Esophagus squamous epithelium (tissue), 4 donors: ENCODE measurements at regions not wholly inside any gene's neighbourhood (a gene's known extent, or its start where the extent isn't known, plus 50 kb on each side); places are given as distances from the start of the nearest gene placed in this dataset.

ENCODE experiments used
- POLR2A ChIP-seq, 4 donors: fragments of 450-650 bp; IDR thresholded peaks; one replicate each; pipeline ENCODE4 v1.6.1; 2017; ENCODE audit warnings: antibody characterized with exemption in 4 of 4, mild to moderate bottlenecking in 4 of 4, moderate library complexity in 3 of 4
- TF ChIP-seq, protein P1 (sequence below), 6 experiments: fragments of 450-650 bp in 4 of 6; fragments of 200-600 bp in 2 of 6; sonication (generic) in 2 of 6; IDR thresholded peaks; one replicate each; pipeline ENCODE4 v1.5.1; 2016 to 2019; ENCODE audit warnings: antibody characterized with exemption in 6 of 6, mild to moderate bottlenecking in 4 of 6, moderate library complexity in 4 of 6

DNA sequence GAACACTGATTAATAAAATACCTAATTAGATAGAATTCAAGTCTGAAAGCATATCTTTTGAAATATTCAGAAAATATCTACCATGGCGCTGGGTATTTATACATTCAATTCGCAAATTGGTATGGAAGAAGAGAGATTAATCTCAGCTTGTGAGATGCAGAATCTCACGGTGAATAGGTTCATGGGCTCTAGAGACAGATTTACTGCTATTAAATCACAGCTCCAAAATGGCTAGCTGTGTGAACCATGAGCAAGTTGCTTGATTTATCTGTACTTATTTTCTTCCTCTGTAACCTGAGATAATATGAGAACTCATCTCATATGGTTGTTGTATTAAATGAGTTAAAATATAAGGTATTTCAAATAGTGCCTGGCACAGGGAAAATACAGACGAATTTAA is 556.7 kb downstream of the FBXO15 start:
- no peak for TF ChIP-seq POLR2A (IDR thresholded peaks at IDR 0.05)
- TF ChIP-seq, protein P1, sequence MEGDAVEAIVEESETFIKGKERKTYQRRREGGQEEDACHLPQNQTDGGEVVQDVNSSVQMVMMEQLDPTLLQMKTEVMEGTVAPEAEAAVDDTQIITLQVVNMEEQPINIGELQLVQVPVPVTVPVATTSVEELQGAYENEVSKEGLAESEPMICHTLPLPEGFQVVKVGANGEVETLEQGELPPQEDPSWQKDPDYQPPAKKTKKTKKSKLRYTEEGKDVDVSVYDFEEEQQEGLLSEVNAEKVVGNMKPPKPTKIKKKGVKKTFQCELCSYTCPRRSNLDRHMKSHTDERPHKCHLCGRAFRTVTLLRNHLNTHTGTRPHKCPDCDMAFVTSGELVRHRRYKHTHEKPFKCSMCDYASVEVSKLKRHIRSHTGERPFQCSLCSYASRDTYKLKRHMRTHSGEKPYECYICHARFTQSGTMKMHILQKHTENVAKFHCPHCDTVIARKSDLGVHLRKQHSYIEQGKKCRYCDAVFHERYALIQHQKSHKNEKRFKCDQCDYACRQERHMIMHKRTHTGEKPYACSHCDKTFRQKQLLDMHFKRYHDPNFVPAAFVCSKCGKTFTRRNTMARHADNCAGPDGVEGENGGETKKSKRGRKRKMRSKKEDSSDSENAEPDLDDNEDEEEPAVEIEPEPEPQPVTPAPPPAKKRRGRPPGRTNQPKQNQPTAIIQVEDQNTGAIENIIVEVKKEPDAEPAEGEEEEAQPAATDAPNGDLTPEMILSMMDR (IDR thresholded peaks at IDR 0.05): no peak
